H1 (cell line): ENCODE measurements at regions not wholly inside any gene's neighbourhood (a gene's known extent, or its start where the extent isn't known, plus 50 kb on each side); places are given as distances from the start of the nearest gene placed in this dataset.

ENCODE experiments used
- ASH2L ChIP-seq: fragments of 200-600, 300-600 bp; sonication (generic); IDR thresholded peaks from one replicate; pipeline ENCODE4 v1.7.1; 2017; ENCODE audit warnings: low read length
- BRCA1 ChIP-seq: IDR thresholded peaks from 2 replicates; pipeline ENCODE4 v1.6.1; 2012; ENCODE audit warnings: low read depth, low read length, improper control_type of control experiment
- CTBP2 ChIP-seq: IDR thresholded peaks from 2 replicates; pipeline ENCODE4 v1.7.0; 2011; ENCODE audit warnings: borderline replicate concordance, mild to moderate bottlenecking, moderate library complexity, mixed read lengths, low read length; ENCODE audit not compliant: insufficient read depth, insufficient read length
- EZH2 ChIP-seq: fragments of 200-600 bp; sonication (generic); IDR thresholded peaks from 2 replicates; pipeline ENCODE4 v1.7.1; 2012; ENCODE audit warnings: low read depth, mild to moderate bottlenecking, moderate library complexity, low read length, inconsistent platforms; ENCODE audit not compliant: severe bottlenecking
- GTF2F1 ChIP-seq: IDR thresholded peaks from 2 replicates; pipeline ENCODE4 v1.6.1; 2012; ENCODE audit warnings: low read depth, low read length, improper control_type of control experiment, borderline replicate concordance
- HDAC2 ChIP-seq, 2 experiments: fragments of 300-600 bp in 1 of 2; sonication (generic) in 1 of 2; IDR thresholded peaks; 2 replicates each; pipeline ENCODE4 v1.6.1; 2011 to 2012; ENCODE audit warnings: low read depth in 2 of 2, low read length in 2 of 2, mild to moderate bottlenecking in 2 of 2, moderate library complexity in 2 of 2, borderline replicate concordance in 1 of 2, inconsistent platforms in 1 of 2
- JUND ChIP-seq: IDR thresholded peaks from 2 replicates; pipeline ENCODE4 v1.6.1; 2011; ENCODE audit warnings: mild to moderate bottlenecking, improper control_type of control experiment, low read length
- KDM1A ChIP-seq: fragments of 200-600, 300-600 bp; sonication (generic); IDR thresholded peaks from 2 replicates; pipeline ENCODE4 v1.7.1; 2016; ENCODE audit warnings: mild to moderate bottlenecking, low read length, borderline replicate concordance
- POLR2A ChIP-seq, 2 experiments: IDR thresholded peaks; 1 replicate in 1 of 2; 2 replicates in 1 of 2; pipeline ENCODE4 v1.6.1; 2011; ENCODE audit warnings: low read depth in 2 of 2, low read length in 2 of 2, mild to moderate bottlenecking in 2 of 2; ENCODE audit errors: control extremely low read depth in 1 of 2
- SP1 ChIP-seq: IDR thresholded peaks from 2 replicates; pipeline ENCODE4 v1.6.1; 2011; ENCODE audit warnings: low read depth, low read length
- YY1 ChIP-seq: IDR thresholded peaks from 2 replicates; pipeline ENCODE4 v1.6.1; 2011; ENCODE audit warnings: low read depth, mild to moderate bottlenecking, low read length
- TF ChIP-seq, protein P1 (sequence below): IDR thresholded peaks from 2 replicates; pipeline ENCODE4 v1.6.1; 2011; ENCODE audit warnings: low read depth, mild to moderate bottlenecking, low read length; ENCODE audit not compliant: insufficient read depth
- TF ChIP-seq, protein P2 (sequence below), 3 experiments: IDR thresholded peaks; 1 replicate in 2 of 3; 2 replicates in 1 of 3; pipeline versions ENCODE4 v1.5.1 to v1.6.1; 2011; ENCODE audit warnings: low read length in 3 of 3, mild to moderate bottlenecking in 3 of 3, inconsistent platforms in 2 of 3, low read depth in 1 of 3, moderate library complexity in 1 of 3; ENCODE audit not compliant: insufficient read depth in 1 of 3; ENCODE audit errors: control extremely low read depth in 1 of 3
- TF ChIP-seq, protein P3 (sequence below): IDR thresholded peaks from 2 replicates; pipeline ENCODE4 v1.6.1; 2011; ENCODE audit warnings: low read length, improper control_type of control experiment

DNA sequence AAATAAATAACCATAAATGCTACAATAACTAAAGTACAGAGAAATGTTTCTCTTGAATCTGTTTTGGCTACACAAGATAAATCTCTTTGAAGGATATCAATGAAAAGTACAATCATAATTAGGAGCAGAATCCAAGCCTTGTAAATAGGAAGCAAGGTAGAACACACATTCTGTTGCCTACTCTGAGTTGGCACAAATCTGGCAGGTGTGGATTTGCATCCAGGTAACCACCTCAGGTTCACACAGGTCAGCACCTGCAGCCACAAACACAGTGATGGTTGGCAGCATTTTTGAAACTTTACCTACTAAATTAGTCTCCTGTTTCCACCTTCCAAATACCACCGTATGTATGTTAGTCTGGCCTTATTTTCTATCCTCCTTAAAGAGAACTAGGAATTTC is 105.3 kb upstream of the PIK3R1 start:
- TF ChIP-seq YY1, result no peak
- TF ChIP-seq EZH2, result no peak
- TF ChIP-seq, protein P1, sequence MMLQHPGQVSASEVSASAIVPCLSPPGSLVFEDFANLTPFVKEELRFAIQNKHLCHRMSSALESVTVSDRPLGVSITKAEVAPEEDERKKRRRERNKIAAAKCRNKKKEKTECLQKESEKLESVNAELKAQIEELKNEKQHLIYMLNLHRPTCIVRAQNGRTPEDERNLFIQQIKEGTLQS, result no peak
- TF ChIP-seq, protein P2, sequence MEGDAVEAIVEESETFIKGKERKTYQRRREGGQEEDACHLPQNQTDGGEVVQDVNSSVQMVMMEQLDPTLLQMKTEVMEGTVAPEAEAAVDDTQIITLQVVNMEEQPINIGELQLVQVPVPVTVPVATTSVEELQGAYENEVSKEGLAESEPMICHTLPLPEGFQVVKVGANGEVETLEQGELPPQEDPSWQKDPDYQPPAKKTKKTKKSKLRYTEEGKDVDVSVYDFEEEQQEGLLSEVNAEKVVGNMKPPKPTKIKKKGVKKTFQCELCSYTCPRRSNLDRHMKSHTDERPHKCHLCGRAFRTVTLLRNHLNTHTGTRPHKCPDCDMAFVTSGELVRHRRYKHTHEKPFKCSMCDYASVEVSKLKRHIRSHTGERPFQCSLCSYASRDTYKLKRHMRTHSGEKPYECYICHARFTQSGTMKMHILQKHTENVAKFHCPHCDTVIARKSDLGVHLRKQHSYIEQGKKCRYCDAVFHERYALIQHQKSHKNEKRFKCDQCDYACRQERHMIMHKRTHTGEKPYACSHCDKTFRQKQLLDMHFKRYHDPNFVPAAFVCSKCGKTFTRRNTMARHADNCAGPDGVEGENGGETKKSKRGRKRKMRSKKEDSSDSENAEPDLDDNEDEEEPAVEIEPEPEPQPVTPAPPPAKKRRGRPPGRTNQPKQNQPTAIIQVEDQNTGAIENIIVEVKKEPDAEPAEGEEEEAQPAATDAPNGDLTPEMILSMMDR (IDR thresholded peaks at IDR 0.05; ENCODE audit: control extremely low read depth in 1 of 3, insufficient read depth in 1 of 3, low read depth in 1 of 3, low read length in 3 of 3), result no peak
- no peak for TF ChIP-seq POLR2A (IDR thresholded peaks at IDR 0.05; ENCODE audit: control extremely low read depth in 1 of 2, low read depth in 2 of 2, low read length in 2 of 2)
- TF ChIP-seq SP1, result no peak
- no peak for TF ChIP-seq CTBP2
- TF ChIP-seq, protein P3, sequence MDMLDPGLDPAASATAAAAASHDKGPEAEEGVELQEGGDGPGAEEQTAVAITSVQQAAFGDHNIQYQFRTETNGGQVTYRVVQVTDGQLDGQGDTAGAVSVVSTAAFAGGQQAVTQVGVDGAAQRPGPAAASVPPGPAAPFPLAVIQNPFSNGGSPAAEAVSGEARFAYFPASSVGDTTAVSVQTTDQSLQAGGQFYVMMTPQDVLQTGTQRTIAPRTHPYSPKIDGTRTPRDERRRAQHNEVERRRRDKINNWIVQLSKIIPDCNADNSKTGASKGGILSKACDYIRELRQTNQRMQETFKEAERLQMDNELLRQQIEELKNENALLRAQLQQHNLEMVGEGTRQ, result no peak
- TF ChIP-seq KDM1A, result no peak
- TF ChIP-seq GTF2F1, result no peak
- no peak for TF ChIP-seq JUND
- no peak for TF ChIP-seq HDAC2 (IDR thresholded peaks at IDR 0.05; ENCODE audit: borderline replicate concordance in 1 of 2, low read depth in 2 of 2, low read length in 2 of 2)
- no peak for TF ChIP-seq BRCA1
- no peak for TF ChIP-seq ASH2L
